Heart left ventricle (tissue), 13 donors: ENCODE measurements at regions not wholly inside any gene's neighbourhood (a gene's known extent, or its start where the extent isn't known, plus 50 kb on each side); places are given as distances from the start of the nearest gene placed in this dataset.

Source experiments
- CTCF ChIP-seq, 12 donors: fragments of 200-600 bp; sonication (generic) in 4 of 12; IDR thresholded peaks; one replicate each; pipeline versions ENCODE4 v1.5.0 to v1.8.0; 2018 to 2022; ENCODE audit warnings: antibody characterized with exemption in 12 of 12, mild to moderate bottlenecking in 5 of 12
- POLR2A ChIP-seq, 2 donors: fragments of 450-650 bp; IDR thresholded peaks; one replicate each; pipeline ENCODE4 v1.6.1; 2017; ENCODE audit warnings: antibody characterized with exemption in 2 of 2, mild to moderate bottlenecking in 2 of 2, moderate library complexity in 2 of 2
- donor health status: ischemic (EF 13 %, LVEDD 7.1; RV severe dilation, severe dysfunction).
- donor health status: DM: no; HTN: yes; CAD: no.
- donor health status: DM: no; HTN: no; CAD: no.
- donor health status: ischemic (EF 25% LVEDD 6.9; RV normal size, moderate dysfunction).
- donor health status: ischemic (EF 25% LVEDD 5.7; RV mildly dilated, moderate dysfunction).
- donor health status: ischemic (EF 35%, LVEDD 5.7; RV mildly dilated, moderate dysfunction).
- donor health status: nonischemic (EF 11% LVEDD 7.7; RV severe dilation, severe dysfunction).
- donor health status: DM: yes; HTN: yes; CAD: no.
- donor health status: PGD.
- donor health status: ischemic (EF 29% LVEDD 5.4; RV normal size, mild dysfunction).
- donor health status: nonischemic (EF 23%, LVEDD 6.1; RV moderate dilation, normal function).

DNA sequence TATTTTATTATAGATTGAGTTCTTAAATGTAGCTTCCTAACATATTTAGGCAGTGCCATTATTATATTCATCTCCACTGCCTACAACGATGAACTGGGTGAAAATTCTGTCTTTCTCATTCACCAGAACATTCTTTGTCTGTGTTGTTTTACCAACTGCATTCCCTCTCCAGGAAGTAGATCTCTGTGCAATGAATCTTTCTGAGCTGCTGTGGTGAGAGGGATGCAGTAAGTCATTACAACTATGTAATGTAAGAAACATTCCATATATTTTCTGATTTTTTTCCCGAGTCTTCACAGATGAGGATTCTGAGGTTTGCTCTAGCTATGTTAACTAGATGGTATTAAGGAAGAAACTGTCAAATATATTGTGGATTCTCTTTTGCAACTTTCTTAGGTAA lies 811.9 kb upstream of the PCDH7 start:
- no peak for TF ChIP-seq CTCF (IDR thresholded peaks at IDR 0.05)
- TF ChIP-seq POLR2A (IDR thresholded peaks at IDR 0.05) = no peak
